ENCODE measurements at regions not wholly inside any gene's neighbourhood (a gene's known extent, or its start where the extent isn't known, plus 50 kb on each side); places are given as distances from the start of the nearest gene placed in this dataset.

- no peak for TF ChIP-seq POLR2A (IDR thresholded peaks at IDR 0.05)
- no peak for TF ChIP-seq CTCF (IDR thresholded peaks at IDR 0.05)
These were observed 241.3 kb upstream of the DAAM1 start for GRCh38 chr14:58947156-58947555.
